Heart left ventricle (tissue), 13 donors: ENCODE measurements at regions not wholly inside any gene's neighbourhood (a gene's known extent, or its start where the extent isn't known, plus 50 kb on each side); places are given as distances from the start of the nearest gene placed in this dataset.

Experiments used
- CTCF ChIP-seq, 12 donors: fragments of 200-600 bp; sonication (generic) in 4 of 12; IDR thresholded peaks; one replicate each; pipeline versions ENCODE4 v1.5.0 to v1.8.0; 2018 to 2022; ENCODE audit warnings: antibody characterized with exemption in 12 of 12, mild to moderate bottlenecking in 5 of 12
- POLR2A ChIP-seq, 2 donors: fragments of 450-650 bp; IDR thresholded peaks; one replicate each; pipeline ENCODE4 v1.6.1; 2017; ENCODE audit warnings: antibody characterized with exemption in 2 of 2, mild to moderate bottlenecking in 2 of 2, moderate library complexity in 2 of 2
- donor health status: ischemic (EF 13 %, LVEDD 7.1; RV severe dilation, severe dysfunction).
- donor health status: DM: no; HTN: yes; CAD: no.
- donor health status: DM: no; HTN: no; CAD: no.
- donor health status: ischemic (EF 25% LVEDD 6.9; RV normal size, moderate dysfunction).
- donor health status: ischemic (EF 25% LVEDD 5.7; RV mildly dilated, moderate dysfunction).
- donor health status: ischemic (EF 35%, LVEDD 5.7; RV mildly dilated, moderate dysfunction).
- donor health status: nonischemic (EF 11% LVEDD 7.7; RV severe dilation, severe dysfunction).
- donor health status: DM: yes; HTN: yes; CAD: no.
- donor health status: PGD.
- donor health status: ischemic (EF 29% LVEDD 5.4; RV normal size, mild dysfunction).
- donor health status: nonischemic (EF 23%, LVEDD 6.1; RV moderate dilation, normal function).

GRCh38 chr12:43072431-43072830 lies 479.6 kb downstream of the ADAMTS20 start:
- TF ChIP-seq CTCF (IDR thresholded peaks at IDR 0.05) (no peak), POLR2A (IDR thresholded peaks at IDR 0.05) (no peak)
